CD4-positive, alpha-beta T cell treated with Interleukin-4 for 1 hour (primary cell): ENCODE measurements at regions not wholly inside any gene's neighbourhood (a gene's known extent, or its start where the extent isn't known, plus 50 kb on each side); places are given as distances from the start of the nearest gene placed in this dataset.
A peak's percentile ranks its signal among the peaks of the same experiment; 100 is the strongest.

Source experiments
- DNase-seq, 2 donors: peaks; one replicate each; pipeline ENCODE4 v3.0.0-alpha.2; 2020 to 2022

DNA sequence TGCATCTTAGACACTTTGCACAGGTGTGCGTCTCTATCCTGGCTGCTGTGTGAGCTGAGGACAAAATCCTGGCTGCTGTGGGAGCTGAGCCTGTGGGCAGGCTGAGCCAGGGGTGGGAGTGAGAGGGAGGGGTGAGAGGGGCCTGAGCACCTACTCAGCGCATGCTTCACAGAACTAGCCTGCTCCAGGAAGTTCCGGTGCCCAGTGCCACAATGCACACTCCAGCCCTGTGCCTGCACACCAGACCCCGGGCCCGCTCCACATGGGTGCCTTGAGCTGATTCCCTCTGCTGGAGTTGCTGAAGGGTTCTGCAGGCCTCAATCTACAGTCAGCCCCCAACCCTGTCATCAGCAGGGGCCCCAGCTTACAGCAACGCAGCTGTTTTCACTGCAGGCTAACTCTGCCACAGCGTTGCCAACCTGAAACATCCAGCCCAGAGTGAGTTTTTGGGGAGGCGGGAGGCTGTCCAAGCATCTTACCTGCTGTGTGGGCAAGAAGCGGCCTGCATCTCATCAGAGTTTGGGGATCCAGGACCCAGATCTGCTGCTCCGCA is 1377.9 kb downstream of the TBC1D22A start:
- DNase-seq: no peak

DNA sequence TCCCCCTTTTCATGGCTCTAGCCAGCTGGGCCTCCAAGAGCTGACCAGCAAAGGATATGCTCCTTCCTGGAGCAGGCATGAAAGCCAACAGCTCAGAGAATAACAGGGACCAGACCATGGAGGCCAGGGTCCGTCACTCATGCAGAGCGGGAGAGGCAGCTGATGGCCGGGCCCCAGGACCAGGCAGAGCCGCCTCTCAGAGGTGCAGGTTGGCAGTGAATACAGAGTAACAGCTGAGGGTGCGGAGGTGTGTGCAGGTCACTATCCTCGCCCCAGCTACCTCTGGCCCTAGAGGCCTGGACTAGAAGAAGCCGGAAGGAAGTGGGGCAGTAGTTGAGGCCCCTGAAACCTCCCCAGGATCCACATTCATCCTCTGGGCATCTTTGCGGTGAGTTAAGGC is 1377.3 kb downstream of the TBC1D22A start:
- no peak for DNase-seq

DNA sequence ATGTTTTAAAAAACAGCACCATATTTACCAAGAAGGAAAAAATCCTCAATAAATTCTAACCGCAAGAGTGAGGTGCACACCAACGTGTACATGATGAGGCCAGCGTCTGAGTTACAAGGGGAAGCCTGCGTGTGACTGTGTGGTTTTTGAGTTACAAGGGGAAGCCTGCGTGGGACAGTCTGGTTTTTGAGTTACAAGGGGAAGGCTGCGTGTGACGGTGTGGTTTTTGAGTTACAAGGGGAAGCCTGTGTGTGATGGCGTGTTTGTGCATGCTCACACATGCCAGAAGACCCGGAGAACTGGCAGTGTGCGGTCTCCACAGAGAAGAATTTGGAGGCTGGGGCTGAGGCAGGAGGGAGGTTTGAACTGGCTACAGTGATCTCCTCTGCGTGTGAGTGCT is 1376.4 kb downstream of the TBC1D22A start:
- DNase-seq: no peak

DNA sequence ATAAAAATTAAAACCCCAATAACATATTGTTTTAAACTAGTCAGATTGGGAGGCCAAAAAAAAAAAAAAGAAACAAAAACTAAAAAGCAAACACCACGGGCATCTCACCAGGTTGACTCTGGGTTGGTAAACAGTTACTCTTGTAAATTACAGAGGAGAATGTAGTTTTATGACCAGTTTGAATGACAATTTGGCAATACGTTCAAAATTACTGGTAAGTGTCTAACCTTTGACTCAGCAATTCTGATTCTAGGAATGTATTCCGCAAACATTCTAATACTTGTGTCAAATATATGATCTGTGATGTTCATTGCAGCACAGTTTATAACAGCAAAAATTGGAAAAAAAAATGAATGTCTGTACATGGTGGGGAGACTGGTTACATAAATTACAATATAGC is 1376.0 kb downstream of the TBC1D22A start:
- DNase-seq: no peak

DNA sequence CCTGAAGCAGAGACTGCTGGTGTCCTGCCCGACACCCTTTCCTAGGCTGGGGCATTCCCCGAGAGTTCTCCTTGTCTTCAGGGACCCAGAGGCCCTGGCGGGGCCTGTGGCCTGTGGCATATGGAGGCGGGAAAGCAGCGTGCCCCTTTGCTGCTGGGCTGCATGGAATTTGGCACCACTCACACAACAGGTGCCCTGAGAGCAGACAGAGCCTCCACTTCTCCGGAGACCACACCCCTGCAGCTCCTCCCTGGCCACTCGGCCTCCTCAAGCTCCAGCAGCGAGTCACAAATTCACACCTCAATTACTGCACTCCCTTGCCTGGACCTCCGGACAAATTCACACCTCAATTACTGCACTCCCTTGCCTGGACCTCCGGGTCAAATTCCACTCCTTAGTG is 1375.2 kb downstream of the TBC1D22A start:
- no peak for DNase-seq

DNA sequence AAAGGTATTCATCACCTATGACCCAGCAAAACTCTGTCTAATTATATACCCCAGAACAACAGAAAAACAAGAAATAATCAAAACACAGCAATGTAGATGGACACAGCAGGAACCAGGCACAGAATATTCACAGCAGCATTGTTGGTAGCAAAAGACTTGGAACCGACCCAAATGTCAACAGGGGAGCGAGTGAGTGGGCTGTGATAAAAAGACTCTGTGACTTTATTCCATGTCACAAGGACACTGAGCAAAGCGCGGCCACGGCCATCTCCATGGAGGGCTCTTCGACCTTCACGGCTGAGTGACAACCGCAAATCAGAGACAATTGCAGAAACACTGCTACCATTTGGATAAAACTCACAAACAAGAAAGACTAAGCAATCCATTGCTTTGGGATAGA is 1373.1 kb downstream of the TBC1D22A start:
- no peak for DNase-seq

DNA sequence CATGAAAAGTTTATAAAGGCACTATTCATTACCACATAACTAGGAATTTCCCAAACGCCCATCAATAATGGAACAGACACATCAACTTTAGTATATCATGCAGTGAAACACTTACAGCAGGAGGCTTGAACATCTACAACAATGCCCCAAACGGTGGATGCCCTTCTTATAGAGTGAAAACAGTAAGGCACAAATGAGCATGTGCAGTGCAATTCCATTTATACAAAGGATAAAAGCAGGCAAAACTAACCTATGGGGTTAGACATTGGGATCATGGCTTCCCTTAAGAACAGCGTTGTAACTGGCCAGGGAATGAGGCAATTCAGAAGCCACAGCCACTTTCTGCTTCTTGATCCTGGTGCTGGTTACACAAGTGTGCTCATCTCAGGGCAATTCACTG is 1363.0 kb downstream of the TBC1D22A start:
- no peak for DNase-seq

DNA sequence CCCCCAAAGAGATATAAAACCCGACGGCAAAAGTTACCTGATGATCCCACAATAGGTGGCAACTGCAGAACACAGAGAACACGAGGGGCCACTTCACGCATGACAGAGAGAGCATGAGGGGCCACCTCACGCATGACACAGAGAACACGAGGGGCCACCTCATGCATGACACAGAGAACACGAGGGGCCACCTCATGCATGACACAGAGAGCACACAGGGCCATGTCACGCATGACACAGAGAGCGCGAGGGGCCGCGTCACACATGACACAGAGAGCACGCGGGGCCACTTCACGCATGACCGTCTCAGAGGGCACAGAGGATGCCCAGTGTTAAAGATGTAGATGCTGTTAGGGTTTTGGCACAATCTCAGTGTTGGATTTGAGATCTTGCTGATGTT is 1359.5 kb downstream of the TBC1D22A start:
- no peak for DNase-seq

DNA sequence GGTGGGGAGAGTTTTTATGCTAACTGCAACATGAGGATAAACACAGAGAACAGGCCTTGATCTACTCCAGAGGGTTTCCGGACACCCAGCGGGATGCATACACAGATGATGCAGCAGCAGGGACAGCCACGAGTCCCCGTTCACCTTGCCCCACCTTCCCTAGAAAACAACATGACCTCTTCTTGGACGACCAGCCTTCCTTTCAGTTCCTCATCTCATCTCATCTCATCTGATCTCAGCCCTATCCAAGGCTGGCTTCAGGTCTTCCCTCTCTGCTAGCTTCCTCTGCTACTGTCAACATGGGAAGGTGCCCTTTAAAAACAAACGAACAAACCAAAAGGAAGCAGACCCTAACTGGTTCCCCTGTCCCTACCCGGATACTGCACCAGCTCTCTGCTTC is 1356.2 kb downstream of the TBC1D22A start:
- DNase-seq: no peak

DNA sequence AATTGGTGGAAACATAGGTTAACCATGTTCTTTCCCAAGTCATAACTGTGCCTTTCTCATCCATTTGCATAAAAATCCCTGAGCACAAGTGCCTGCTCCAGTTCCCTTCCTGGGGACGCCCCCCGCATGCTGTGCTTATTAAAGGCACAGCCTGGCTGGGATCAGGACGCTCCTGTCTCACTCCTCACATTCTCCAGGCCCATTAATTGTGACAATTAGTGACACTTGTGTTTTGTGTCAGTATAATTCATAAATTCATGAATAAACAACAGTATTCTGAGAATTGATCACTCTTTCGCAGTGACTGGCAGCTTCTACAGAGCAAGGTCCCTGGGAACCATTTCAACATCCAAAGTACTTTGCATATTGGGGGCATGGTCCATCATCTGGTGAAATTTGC is 1354.4 kb downstream of the TBC1D22A start:
- no peak for DNase-seq

DNA sequence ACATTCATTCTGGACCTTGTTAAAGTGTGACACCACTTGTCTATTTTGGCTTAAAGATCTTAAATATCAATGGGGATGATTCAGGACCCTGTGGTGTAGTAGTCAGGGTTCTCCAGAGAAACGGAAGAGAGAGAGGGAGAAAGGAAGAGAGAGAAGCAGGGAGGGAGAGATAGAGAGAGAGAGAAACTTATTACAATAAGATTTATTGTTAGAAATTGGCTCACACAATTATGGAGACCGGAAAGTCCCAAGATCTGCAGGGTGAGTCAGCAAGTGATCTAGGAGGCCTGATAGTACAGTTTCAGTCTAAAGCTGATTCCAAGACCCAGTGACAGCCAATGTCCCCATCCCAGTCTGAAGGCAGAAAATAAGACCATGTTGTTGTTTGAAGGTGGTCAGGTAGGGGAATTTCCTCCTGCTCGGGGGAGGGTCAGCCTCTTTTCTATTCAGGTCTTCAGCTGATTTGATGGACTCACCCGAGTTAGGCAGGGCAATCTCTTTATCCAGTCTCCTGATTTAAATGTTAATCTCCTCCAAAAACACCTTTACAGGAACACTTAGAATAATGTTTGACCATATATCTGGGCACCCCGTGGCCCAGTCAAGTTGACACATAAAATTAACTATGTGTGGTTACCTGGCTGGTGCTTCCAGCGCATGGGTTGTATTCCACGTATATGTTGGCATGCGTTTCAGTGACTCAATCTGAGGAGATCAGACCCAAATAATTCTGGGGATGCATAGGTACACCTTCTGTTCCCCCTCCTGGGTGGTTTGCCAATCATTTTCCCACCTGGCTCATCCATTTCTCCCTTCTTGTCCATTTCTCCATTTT is 1350.5 kb downstream of the TBC1D22A start:
- no peak for DNase-seq

DNA sequence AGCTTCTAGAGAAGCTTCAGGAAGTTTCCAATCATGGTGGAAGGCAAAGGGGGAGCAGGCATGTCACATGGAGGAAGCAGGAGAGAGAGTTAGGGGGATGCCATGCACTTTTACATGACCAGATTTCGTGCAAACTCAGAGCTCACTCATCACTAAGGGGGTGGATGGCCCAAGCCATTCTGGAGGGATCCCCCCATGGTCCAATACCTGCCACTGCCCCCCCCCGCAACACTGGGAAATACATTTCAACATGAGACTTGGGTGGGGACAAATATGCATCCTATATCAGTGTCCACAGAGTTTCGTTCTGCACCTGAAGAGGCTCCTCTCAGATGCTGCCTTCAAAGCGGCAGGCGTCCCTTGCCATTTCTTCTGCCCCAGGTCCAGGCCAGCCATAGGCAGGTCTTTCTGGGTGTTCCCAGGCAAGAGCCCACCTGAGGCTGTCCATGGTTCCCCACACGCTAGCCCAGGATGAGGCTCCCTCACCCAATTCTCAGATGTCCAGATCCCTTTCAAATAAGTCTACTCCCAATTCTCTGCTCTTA is 1344.3 kb downstream of the TBC1D22A start:
- DNase-seq: no peak

DNA sequence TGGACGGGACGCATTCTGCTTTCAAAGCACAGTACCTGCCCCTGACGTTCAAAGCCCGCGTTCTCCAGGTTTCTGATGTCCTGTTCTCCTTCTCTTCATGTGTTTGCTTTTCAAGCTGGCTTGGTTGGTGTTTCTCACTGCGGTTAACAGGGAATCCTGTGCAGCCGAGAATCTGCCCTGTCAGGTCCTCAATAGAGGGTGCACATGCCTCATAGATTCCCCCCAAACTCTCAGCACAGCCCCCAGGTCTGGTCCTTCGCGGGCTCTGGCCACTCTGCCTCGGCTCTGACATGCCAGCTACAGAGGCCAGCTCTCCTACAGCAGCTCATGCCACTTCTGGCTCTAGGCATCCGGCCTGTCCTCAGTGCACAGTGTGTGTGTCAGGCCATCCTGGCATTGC is 1343.8 kb downstream of the TBC1D22A start:
- no peak for DNase-seq

DNA sequence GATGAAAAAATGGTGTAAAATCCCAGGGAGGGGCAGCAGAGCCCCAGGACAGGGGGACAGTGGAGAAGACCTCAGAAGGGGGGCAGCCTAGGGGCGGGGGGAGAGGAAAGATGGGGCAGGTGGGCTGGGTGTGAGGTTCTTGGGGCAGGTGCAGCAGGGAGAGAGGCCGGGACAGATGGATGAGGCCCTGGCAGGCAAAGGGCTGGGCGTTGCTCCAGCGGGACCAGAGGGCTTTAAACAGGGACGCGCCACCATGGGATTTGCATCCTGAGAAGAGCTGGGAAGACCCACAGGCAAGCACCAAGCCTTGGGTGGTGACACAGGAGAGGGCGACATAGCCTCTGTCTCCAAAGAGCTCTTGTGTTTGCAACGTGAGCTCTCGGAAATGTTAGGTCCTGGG is 1342.8 kb downstream of the TBC1D22A start:
- no peak for DNase-seq

DNA sequence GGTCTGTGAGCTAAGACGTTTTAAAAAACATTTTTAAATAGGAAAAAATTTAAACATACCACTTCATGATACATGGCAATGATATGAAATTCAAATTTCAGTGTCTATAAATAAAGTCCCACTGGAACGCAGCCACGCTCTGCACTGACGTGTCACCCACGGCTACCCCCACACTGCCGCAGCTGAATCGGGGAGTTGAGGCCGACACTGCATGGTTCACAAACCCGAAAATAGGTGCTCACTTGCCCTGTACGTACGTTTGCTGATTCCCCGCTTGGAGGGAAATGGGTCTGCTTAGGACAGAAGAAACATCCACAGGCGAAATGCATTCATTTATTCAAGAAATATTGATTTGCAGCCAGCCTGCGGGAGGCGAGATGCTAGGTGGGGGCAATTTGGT is 1342.3 kb downstream of the TBC1D22A start:
- DNase-seq: no peak

DNA sequence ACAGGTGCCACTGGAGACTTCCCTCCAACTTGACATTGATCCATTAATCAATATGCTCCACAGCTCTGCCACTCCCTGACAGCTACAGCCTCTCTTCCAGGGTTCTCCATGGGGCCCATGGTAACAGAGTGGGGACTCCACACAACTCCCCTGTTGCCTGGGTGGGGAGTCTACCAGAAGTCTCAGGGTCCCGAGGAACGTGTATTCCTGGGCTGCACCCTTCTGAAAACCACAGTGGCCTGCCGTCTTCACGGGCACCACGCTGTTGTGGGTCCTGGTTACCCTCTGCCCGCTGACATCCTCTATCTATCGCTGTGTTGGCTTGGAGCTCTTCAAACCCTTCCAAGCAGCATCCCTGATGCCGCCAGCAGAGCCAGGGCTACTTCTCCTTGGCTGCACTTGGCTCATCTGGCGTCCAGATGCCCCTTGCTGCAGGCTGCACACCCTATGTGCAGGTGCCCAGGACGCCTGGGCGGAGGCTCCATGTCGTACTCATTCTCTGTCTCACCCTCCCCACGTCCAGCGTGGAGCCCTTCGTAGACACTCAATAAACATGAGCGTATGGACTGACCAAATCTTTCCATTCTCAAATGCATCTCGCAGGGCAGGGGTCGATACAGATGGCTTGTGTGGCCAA is 1341.8 kb downstream of the TBC1D22A start:
- DNase-seq: no peak

DNA sequence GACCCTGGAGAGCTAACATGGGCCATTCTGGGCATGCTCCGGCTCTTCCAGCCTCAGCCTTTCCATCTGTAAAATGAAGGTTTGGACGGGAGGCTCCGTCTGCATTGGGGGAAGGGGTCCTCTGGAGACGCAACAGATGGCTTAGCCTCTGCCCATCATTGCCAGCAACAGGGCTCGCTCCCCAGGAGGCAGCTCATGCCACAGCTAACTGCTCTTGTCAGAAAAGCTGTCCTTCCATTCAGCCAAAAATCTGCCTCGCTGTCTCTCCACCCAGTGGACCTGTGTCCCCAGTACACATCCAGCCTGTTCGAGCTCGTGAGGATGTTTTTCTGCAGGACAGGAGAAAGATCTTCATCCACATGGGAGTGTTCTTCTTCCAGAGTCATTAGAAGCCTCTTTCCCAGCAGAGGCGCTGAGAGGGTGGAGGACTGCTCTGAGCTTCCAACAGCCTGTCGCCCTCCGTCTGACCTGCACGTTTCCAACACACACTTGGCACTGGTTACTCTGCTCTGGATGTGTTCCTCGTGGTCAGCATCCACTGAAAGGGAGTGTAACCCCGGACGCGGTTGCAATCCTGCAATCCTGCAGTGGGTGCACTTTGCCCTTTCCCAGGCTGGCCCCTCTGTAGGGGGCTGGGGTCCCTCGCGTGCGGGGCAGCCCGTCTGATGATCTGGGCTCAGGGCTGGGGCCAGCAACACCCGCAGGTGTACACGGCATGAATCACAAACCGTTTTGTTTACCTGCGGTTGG is 1340.9 kb downstream of the TBC1D22A start:
- no peak for DNase-seq

DNA sequence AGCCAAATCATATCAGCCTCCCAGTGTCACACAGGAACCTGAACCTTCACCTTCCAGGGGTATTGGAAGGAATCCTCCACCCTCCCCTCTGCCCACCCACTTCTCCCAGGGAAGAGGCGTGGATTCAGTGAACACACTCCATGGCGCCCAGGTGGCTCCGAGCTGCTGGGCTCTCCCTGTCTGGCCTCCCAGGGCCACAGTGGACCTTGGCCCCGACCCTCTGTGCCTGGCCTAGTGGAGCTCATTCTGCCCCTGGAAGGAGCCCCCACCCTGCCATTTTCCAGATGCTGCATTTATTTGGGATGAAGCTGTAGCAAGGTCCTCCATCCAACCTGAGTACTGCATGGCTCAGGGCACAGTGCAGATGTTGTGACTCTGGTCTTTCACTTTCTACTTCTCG is 1340.1 kb downstream of the TBC1D22A start:
- no peak for DNase-seq

DNA sequence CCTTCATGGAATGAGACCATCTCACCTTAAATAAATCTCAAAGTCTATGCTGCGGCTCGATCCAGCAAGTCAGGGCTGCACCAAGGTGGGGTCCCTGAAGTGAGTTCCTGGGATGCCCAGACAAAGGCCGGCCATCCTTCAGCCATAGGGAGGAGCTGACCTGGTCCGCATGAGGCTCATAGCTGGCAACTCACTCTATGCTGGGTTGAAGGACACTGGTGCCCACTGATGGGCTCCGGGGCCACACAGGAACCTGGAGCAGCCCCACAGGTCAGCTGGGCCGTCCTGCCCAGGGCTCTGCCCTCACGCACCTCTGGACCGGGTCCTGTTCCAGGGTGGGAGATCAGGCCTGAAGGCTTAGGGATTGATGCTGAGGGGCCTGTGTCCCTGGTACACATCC is 1339.3 kb downstream of the TBC1D22A start:
- DNase-seq: no peak

DNA sequence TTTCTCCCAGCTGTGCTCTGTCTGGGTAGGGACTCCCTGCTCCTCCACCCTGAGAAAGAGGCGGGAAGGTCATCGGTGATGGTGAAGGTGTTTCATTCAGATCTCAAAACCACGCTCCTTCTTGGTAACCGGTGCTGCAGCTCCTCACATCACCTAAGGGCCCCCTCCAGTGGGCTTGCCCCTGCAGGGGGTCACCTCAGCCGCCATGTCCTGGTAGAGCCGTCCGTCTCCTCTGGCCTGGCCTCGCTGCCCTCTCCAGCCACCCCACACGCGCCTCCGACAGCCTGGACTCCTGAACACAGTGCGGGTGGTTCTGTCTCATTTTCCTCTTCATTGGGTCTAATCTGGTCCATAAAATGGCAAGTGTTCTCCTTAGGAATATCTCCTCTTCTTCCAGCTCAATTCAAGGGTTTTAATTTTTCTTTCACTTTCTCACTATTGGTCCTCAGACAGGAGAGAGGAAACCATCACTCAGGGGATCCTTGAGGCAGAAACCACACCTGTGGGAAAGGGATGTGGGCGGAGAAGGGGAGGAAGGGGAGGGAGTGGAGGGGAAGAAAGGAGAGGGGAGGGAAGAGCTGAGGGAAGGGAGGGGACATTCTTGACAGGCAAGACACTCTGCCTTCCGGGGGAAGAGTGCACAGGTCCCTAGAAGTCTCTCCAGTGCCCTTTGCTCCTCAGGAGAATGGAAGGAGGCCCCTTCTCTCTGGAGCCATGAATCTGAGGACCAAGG is 1338.4 kb downstream of the TBC1D22A start:
- DNase-seq: no peak

DNA sequence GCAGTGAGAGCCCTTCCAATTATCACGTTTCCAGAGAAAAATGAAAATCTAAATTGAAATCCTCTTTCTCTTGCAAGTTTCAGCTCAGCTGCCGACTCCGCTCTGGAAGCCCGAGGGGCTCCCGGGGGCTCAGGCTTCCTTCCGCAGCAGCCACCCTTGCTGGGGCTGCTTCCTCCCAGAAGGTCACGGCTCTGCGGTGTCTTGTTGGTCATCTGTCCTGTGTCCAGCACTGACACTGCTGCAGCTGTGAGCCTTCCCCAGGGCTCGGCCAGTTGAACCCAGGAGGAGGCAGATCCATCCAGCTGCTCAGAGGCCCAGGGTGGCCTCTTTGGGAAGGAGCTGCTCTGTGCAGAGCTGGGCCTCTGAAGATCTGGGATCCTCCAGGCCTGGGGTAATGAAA is 1337.2 kb downstream of the TBC1D22A start:
- no peak for DNase-seq

DNA sequence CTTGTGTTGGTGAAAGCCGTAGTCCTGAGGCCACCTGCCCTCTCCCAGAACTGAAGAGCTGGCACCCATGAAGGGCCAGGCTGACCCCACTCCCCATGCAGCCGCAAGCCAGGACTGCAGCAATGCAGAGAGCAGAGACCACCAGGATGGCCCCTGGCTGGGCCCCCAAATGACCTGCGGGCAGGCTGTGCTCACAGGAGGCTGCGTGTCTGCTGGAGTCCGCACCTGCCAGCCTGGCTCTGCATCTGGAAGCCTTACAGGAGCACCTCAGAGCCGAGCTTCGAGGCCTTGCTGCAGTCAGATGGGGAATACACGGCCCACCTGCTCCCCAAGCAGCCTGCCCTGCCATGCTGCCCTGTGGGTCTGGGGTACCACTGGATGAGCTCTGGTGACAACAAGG is 1336.8 kb downstream of the TBC1D22A start:
- no peak for DNase-seq

DNA sequence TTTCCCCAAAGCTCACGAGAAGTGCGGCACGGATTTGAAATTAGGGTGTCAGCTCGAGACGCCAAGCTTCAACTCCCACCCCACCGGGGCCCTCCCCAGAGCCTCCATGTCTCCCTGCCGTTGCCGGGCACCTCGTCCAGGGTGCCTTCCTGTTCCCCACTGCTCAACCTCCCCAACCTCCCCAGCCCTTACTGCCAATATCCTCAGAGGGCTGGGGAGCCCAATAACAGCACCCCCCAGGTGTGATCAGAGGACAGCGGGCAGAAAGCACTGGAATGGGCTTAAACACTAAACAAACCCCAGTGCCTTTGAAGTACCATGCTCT is 1336.4 kb downstream of the TBC1D22A start:
- peak in 1 of 2 donors; percentile 10 for DNase-seq
